Vagina (tissue), 2 donors: ENCODE measurements at regions not wholly inside any gene's neighbourhood (a gene's known extent, or its start where the extent isn't known, plus 50 kb on each side); places are given as distances from the start of the nearest gene placed in this dataset.

ENCODE experiments used
- CTCF ChIP-seq, 3 experiments: fragments of 450-650 bp in 2 of 3; fragments of 200-600 bp in 1 of 3; sonication (generic) in 1 of 3; IDR thresholded peaks; one replicate each; pipeline ENCODE4 v1.5.1; 2017 to 2019; ENCODE audit warnings: antibody characterized with exemption in 3 of 3, mild to moderate bottlenecking in 2 of 3, moderate library complexity in 2 of 3
- POLR2A ChIP-seq, 2 donors: fragments of 450-650 bp; IDR thresholded peaks; one replicate each; pipeline ENCODE4 v1.6.1; 2017; ENCODE audit warnings: antibody characterized with exemption in 2 of 2, mild to moderate bottlenecking in 2 of 2, moderate library complexity in 2 of 2
- POLR2AphosphoS5 ChIP-seq, 2 donors: sonication (generic); formaldehyde crosslinking; IDR thresholded peaks; one replicate each; pipeline ENCODE4 v1.9.0; 2017; ENCODE audit warnings: antibody characterized with exemption in 2 of 2, mild to moderate bottlenecking in 2 of 2, low read depth in 1 of 2; ENCODE audit not compliant: insufficient read depth in 1 of 2

- TF ChIP-seq POLR2A (IDR thresholded peaks at IDR 0.05) (no peak), CTCF (IDR thresholded peaks at IDR 0.05) (no peak), POLR2AphosphoS5 (IDR thresholded peaks at IDR 0.05; ENCODE audit: insufficient read depth in 1 of 2, low read depth in 1 of 2) (no peak)
Observed at GRCh38 chr16:31712064-31712540, 161.5 kb upstream of the ZNF267 start.
